ENCODE measurements at regions not wholly inside any gene's neighbourhood (a gene's known extent, or its start where the extent isn't known, plus 50 kb on each side); places are given as distances from the start of the nearest gene placed in this dataset.

DNA sequence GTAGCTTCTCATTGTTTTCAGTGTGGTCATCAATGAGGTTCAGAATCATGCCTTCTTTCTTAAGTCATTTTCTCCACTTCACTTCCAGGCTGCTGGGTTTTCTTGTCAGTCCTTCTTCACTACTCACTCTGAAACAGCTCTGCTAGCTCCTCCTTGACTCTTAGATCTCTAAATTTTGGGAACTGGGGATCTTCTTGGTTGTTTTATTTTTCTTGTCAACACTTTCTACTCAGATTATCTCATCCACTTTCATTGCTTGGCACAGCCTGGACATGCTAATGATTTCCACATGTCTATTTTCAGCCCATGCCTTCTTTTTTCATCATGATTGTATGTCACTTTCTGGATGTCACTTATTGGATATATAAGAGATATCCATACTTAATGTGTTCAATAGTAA is 517.8 kb upstream of the DSEL start:
- Mint-ChIP-seq H3K36me3 (ENCODE audit: low read depth) (no peaks in the 10 kb centered on the region), H3K27me3 (no peaks in the 10 kb centered on the region), H3K4me1 (no peaks in the 10 kb centered on the region), H3K27ac (no peak overlapping the region), H3K9me3 (no peaks in the 10 kb centered on the region), H3K4me3 (no peak overlapping the region)
- DNase-seq (no peak), ATAC-seq (ENCODE audit: low read depth) (no peak)
- POLR2A ChIA-PET = no interaction called here
- intact Hi-C loops (cut with micrococcal nuclease) = no loop called here
- CTCF ChIA-PET = no interaction called here
- TF ChIP-seq, protein P1, sequence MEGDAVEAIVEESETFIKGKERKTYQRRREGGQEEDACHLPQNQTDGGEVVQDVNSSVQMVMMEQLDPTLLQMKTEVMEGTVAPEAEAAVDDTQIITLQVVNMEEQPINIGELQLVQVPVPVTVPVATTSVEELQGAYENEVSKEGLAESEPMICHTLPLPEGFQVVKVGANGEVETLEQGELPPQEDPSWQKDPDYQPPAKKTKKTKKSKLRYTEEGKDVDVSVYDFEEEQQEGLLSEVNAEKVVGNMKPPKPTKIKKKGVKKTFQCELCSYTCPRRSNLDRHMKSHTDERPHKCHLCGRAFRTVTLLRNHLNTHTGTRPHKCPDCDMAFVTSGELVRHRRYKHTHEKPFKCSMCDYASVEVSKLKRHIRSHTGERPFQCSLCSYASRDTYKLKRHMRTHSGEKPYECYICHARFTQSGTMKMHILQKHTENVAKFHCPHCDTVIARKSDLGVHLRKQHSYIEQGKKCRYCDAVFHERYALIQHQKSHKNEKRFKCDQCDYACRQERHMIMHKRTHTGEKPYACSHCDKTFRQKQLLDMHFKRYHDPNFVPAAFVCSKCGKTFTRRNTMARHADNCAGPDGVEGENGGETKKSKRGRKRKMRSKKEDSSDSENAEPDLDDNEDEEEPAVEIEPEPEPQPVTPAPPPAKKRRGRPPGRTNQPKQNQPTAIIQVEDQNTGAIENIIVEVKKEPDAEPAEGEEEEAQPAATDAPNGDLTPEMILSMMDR (IDR thresholded peaks at IDR 0.05) = no peak

DNA sequence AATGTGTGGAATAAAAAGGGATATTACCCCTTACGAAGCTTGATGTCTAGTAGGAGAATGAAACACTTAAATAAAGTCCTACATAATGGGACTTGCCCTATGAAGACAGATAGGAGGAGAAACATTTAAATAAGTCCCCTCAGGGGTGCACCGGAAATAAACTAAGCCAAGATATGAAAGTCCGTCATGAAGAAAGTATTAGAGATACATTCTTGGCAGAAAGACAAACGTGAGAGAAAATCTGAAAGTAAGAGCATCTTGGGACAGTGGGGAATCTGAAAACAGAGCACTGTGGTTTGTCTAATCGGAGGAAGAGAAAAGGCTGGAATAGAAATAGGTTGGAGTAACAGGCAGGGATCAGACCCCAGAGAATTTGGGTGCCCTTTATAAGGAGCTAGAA is 516.9 kb upstream of the DSEL start:
- ATAC-seq (ENCODE audit: low read depth) = no peak
- CTCF ChIA-PET = no interaction called here
- no peak overlapping the region for H3K4me3 Mint-ChIP-seq

DNA sequence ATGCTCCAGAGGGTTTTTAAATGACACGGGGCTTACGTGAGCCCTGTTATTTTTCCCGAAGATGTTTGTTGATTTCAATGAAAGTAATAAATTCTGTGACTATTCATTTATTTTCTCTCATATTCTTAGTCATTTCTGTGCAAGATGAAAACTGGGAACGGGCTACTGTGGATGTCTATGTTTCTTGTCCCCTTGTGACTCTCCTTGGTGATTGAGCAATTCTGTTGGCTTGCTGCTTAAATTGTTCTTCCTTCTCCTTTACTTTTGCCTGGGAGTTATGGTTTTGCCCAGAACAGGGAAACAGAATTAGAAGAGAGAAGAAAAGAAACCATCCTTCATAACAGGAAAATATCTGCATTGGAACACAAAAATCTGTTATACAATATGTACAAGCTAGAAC is 508.2 kb upstream of the DSEL start:
- intact Hi-C loops (cut with micrococcal nuclease) = no loop called here
- ATAC-seq (ENCODE audit: low read depth) = no peak
- no peaks in the 10 kb centered on the region for H3K27me3 Mint-ChIP-seq
- no peak overlapping the region for H3K27ac Mint-ChIP-seq
- DNase-seq = no peak
- ChIA-PET POLR2A (no interaction called here), CTCF (no interaction called here)
- TF ChIP-seq, protein P1 (IDR thresholded peaks at IDR 0.05) = no peak
- H3K4me1 Mint-ChIP-seq = no peaks in the 10 kb centered on the region
- no peaks in the 10 kb centered on the region for H3K36me3 Mint-ChIP-seq (ENCODE audit: low read depth)
- H3K4me3 Mint-ChIP-seq = no peak overlapping the region
- peaks cover 2% of the 10 kb centered on the region for H3K9me3 Mint-ChIP-seq

More for the DNA sequence above, 516.9 kb upstream of the DSEL start:
- Mint-ChIP-seq H3K27ac (no peak overlapping the region), H3K9me3 (no peaks in the 10 kb centered on the region), H3K27me3 (no peaks in the 10 kb centered on the region), H3K4me1 (no peaks in the 10 kb centered on the region), H3K36me3 (ENCODE audit: low read depth) (no peaks in the 10 kb centered on the region)
- intact Hi-C loops (cut with micrococcal nuclease) = no loop called here
- TF ChIP-seq, protein P1 (IDR thresholded peaks at IDR 0.05) = no peak
- POLR2A ChIA-PET = no interaction called here
- no peak for DNase-seq

DNA sequence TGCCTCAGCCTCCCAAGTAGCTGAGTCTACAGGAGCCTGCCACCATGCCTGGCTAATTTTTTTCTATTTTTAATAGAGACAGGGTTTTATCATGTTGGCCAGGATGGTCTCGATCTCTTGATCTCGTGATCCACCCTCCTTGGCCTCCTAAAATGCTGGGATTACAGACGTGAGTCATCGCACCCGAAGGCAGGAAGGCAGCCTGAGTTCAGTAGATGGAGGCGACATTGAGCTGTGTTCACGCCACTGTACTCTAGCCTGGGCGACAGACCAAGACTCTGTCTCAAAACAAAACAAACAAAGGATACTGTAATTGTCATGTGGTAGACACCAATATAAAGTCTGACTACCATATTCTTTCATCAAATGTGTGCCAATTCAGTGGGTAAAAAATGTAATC is 500.9 kb upstream of the DSEL start:
- DNase-seq = no peak
- ChIA-PET POLR2A (no interaction called here), CTCF (no interaction called here)
- Mint-ChIP-seq H3K36me3 (ENCODE audit: low read depth) (no peaks in the 10 kb centered on the region), H3K9me3 (peaks cover 4% of the 10 kb centered on the region), H3K4me1 (no peaks in the 10 kb centered on the region), H3K4me3 (no peak overlapping the region), H3K27me3 (no peaks in the 10 kb centered on the region), H3K27ac (no peak overlapping the region)
- ATAC-seq (ENCODE audit: low read depth) = no peak
- TF ChIP-seq, protein P1 (IDR thresholded peaks at IDR 0.05) = no peak
- intact Hi-C loops (cut with micrococcal nuclease) = no loop called here

DNA sequence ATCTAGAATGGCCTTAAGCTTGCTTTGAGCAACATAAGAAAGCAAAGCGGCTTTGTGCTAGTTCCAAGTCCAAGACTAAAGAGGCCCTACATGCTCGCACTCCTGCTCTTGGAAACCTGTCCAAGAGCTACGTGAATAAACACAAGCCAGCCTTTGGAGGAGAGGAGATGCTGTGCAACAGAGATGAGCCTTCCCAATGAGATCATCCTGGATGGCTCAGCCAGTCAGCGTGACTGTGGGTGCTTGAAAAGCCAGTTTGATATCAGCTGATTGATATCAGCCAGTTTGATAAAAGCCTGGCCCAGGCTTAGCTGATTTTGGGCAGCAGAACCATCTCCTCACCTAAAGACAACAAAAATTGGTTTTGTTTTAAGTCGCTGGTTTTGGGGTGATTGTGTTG is 481.0 kb upstream of the DSEL start:
- Mint-ChIP-seq H3K4me3 (no peak overlapping the region), H3K4me1 (no peaks in the 10 kb centered on the region), H3K27me3 (no peaks in the 10 kb centered on the region), H3K36me3 (ENCODE audit: low read depth) (no peaks in the 10 kb centered on the region), H3K9me3 (no peaks in the 10 kb centered on the region), H3K27ac (no peak overlapping the region)
- CTCF ChIA-PET = no interaction called here
- ATAC-seq (ENCODE audit: low read depth) (no peak), DNase-seq (no peak)
- POLR2A ChIA-PET = no interaction called here
- intact Hi-C loops (cut with micrococcal nuclease) = no loop called here
- TF ChIP-seq, protein P1 (IDR thresholded peaks at IDR 0.05) = no peak
